Ishikawa (cell line): ENCODE measurements at regions not wholly inside any gene's neighbourhood (a gene's known extent, or its start where the extent isn't known, plus 50 kb on each side); places are given as distances from the start of the nearest gene placed in this dataset.

Experiments used
- CEBPB ChIP-seq: IDR thresholded peaks from 2 replicates; pipeline ENCODE4 v1.6.1; 2012
- EGR1 ChIP-seq: IDR thresholded peaks from 2 replicates; pipeline ENCODE4 v1.6.1; 2012
- EP300 ChIP-seq: IDR thresholded peaks from 2 replicates; pipeline ENCODE4 v1.6.1; 2012; ENCODE audit warnings: borderline replicate concordance
- FOXM1 ChIP-seq: IDR thresholded peaks from 2 replicates; pipeline ENCODE4 v1.6.1; 2012; ENCODE audit warnings: low read depth, borderline replicate concordance
- RAD21 ChIP-seq: IDR thresholded peaks from 2 replicates; pipeline ENCODE4 v1.6.1; 2012; ENCODE audit warnings: low read depth
- USF1 ChIP-seq: IDR thresholded peaks from 2 replicates; pipeline ENCODE4 v1.6.1; 2012
- YY1 ChIP-seq: IDR thresholded peaks from 2 replicates; pipeline ENCODE4 v1.6.1; 2012; ENCODE audit warnings: low read depth
- ZBTB7A ChIP-seq: IDR thresholded peaks from 2 replicates; pipeline ENCODE4 v1.6.1; 2012; ENCODE audit warnings: low read depth
- TF ChIP-seq, protein P1 (sequence below): IDR thresholded peaks from 2 replicates; pipeline ENCODE4 v1.6.1; 2012; ENCODE audit warnings: low read depth, mild to moderate bottlenecking

- no peak for TF ChIP-seq FOXM1
- no peak for TF ChIP-seq EP300
- TF ChIP-seq CEBPB: no peak
- no peak for TF ChIP-seq EGR1
- no peak for TF ChIP-seq YY1
- TF ChIP-seq, protein P1, sequence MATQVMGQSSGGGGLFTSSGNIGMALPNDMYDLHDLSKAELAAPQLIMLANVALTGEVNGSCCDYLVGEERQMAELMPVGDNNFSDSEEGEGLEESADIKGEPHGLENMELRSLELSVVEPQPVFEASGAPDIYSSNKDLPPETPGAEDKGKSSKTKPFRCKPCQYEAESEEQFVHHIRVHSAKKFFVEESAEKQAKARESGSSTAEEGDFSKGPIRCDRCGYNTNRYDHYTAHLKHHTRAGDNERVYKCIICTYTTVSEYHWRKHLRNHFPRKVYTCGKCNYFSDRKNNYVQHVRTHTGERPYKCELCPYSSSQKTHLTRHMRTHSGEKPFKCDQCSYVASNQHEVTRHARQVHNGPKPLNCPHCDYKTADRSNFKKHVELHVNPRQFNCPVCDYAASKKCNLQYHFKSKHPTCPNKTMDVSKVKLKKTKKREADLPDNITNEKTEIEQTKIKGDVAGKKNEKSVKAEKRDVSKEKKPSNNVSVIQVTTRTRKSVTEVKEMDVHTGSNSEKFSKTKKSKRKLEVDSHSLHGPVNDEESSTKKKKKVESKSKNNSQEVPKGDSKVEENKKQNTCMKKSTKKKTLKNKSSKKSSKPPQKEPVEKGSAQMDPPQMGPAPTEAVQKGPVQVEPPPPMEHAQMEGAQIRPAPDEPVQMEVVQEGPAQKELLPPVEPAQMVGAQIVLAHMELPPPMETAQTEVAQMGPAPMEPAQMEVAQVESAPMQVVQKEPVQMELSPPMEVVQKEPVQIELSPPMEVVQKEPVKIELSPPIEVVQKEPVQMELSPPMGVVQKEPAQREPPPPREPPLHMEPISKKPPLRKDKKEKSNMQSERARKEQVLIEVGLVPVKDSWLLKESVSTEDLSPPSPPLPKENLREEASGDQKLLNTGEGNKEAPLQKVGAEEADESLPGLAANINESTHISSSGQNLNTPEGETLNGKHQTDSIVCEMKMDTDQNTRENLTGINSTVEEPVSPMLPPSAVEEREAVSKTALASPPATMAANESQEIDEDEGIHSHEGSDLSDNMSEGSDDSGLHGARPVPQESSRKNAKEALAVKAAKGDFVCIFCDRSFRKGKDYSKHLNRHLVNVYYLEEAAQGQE: no peak
- no peak for TF ChIP-seq RAD21
- TF ChIP-seq USF1: no peak
- TF ChIP-seq ZBTB7A: no peak
These were observed 71.5 kb downstream of the MIS18A start for GRCh38 chr21:32207406-32207716.
